ENCODE measurements at regions not wholly inside any gene's neighbourhood (a gene's known extent, or its start where the extent isn't known, plus 50 kb on each side); places are given as distances from the start of the nearest gene placed in this dataset.

- no peak for TF ChIP-seq CTCF (IDR thresholded peaks at IDR 0.05)
- no peak for TF ChIP-seq POLR2A (IDR thresholded peaks at IDR 0.05)
Observed at GRCh38 chr1:189769448-189769847, 708.2 kb downstream of the BRINP3 start.

Measured in body of pancreas (tissue), 4 donors.